ENCODE measurements at regions not wholly inside any gene's neighbourhood (a gene's known extent, or its start where the extent isn't known, plus 50 kb on each side); places are given as distances from the start of the nearest gene placed in this dataset.
"Not testable (repeated sequence)": the region's sequence is repeated elsewhere in the genome, so short reads cannot be mapped to it uniquely, and the experiment has no call there.

GRCh38 chr10:108560488-108560887, 1362.8 kb downstream of the XPNPEP1 start:
- POLR2A ChIA-PET: no interaction called here

GRCh38 chr10:108556186-108556585, 1367.1 kb downstream of the XPNPEP1 start:
- POLR2A ChIA-PET: no interaction called here
- TF ChIP-seq PKNOX1 (IDR thresholded peaks at IDR 0.05) (no peak), HDGF (IDR thresholded peaks at IDR 0.05; ENCODE audit: borderline replicate concordance) (no peak), FOXM1 (IDR thresholded peaks at IDR 0.05; ENCODE audit: borderline replicate concordance) (no peak), LEF1 (IDR thresholded peaks at IDR 0.05; ENCODE audit: borderline replicate concordance) (no peak), ZNF384 (IDR thresholded peaks at IDR 0.05) (no peak), NFRKB (IDR thresholded peaks at IDR 0.05) (no peak), FOXA1 (IDR thresholded peaks at IDR 0.05) (no peak), L3MBTL2 (conservative IDR thresholded peaks at IDR 0.05) (no peak), TARDBP (IDR thresholded peaks at IDR 0.05) (no peak)
- no peak for DNase-seq (ENCODE audit: extremely low spot score)
- CTCF ChIA-PET: no interaction called here

More at GRCh38 chr10:108560488-108560887, 1362.8 kb downstream of the XPNPEP1 start:
- CTCF ChIA-PET: no interaction called here
- TF ChIP-seq FOXM1 (IDR thresholded peaks at IDR 0.05; ENCODE audit: borderline replicate concordance) (no peak), CTBP1 (IDR thresholded peaks at IDR 0.05; ENCODE audit: borderline replicate concordance) (no peak), BHLHE40 (IDR thresholded peaks at IDR 0.05; ENCODE audit: borderline replicate concordance) (no peak), FOXA1 (IDR thresholded peaks at IDR 0.05) (no peak)
- DNase-seq (ENCODE audit: extremely low spot score): no peak

GRCh38 chr10:108545921-108546320, 1377.4 kb downstream of the XPNPEP1 start:
- DNase-seq (ENCODE audit: extremely low spot score): no peak
- CTCF ChIA-PET: interaction anchor here (0.7 kb wide), 1 partner anchor 337 kb away, joined by 3 read pairs; no protein-coding TSS in a partner anchor

GRCh38 chr10:108544500-108545120, 1378.7 kb downstream of the XPNPEP1 start:
- CTCF ChIA-PET: interaction anchor here (0.6 to 0.7 kb wide), 2 partner anchors 34 to 399 kb away, joined by 3 to 4 read pairs; no protein-coding TSS in a partner anchor
- TF ChIP-seq NFRKB (IDR thresholded peaks at IDR 0.05) (no peak), L3MBTL2 (conservative IDR thresholded peaks at IDR 0.05) (no peak), BHLHE40 (IDR thresholded peaks at IDR 0.05; ENCODE audit: borderline replicate concordance) (no peak), FOXA1 (IDR thresholded peaks at IDR 0.05) (no peak), SP1 (IDR thresholded peaks at IDR 0.05) (no peak), LEF1 (IDR thresholded peaks at IDR 0.05; ENCODE audit: borderline replicate concordance) (no peak), CTBP1 (IDR thresholded peaks at IDR 0.05; ENCODE audit: borderline replicate concordance) (no peak)
- POLR2A ChIA-PET: no interaction called here
- DNase-seq (ENCODE audit: extremely low spot score): peak; percentile 30

More at GRCh38 chr10:108545921-108546320, 1377.4 kb downstream of the XPNPEP1 start:
- TF ChIP-seq FOXM1 (IDR thresholded peaks at IDR 0.05; ENCODE audit: borderline replicate concordance) (no peak), ELF4 (IDR thresholded peaks at IDR 0.05) (no peak), SP1 (IDR thresholded peaks at IDR 0.05) (no peak), CTBP1 (IDR thresholded peaks at IDR 0.05; ENCODE audit: borderline replicate concordance) (no peak), ZNF384 (IDR thresholded peaks at IDR 0.05) (no peak), ARNT (IDR thresholded peaks at IDR 0.05) (no peak), L3MBTL2 (conservative IDR thresholded peaks at IDR 0.05) (no peak), LEF1 (IDR thresholded peaks at IDR 0.05; ENCODE audit: borderline replicate concordance) (no peak), FOXK2 (IDR thresholded peaks at IDR 0.05) (no peak), PKNOX1 (IDR thresholded peaks at IDR 0.05) (no peak), NFRKB (IDR thresholded peaks at IDR 0.05) (no peak), BHLHE40 (IDR thresholded peaks at IDR 0.05; ENCODE audit: borderline replicate concordance) (no peak), SUZ12 (IDR thresholded peaks at IDR 0.05) (no peak), FOXA1 (IDR thresholded peaks at IDR 0.05) (no peak), HDGF (IDR thresholded peaks at IDR 0.05; ENCODE audit: borderline replicate concordance) (no peak), TARDBP (IDR thresholded peaks at IDR 0.05) (no peak)
- POLR2A ChIA-PET: no interaction called here

GRCh38 chr10:108533551-108533950, 1369.0 kb upstream of the SORCS1 start:
- CTCF ChIA-PET; DNase-seq (ENCODE audit: extremely low spot score); POLR2A ChIA-PET: not testable (repeated sequence)

GRCh38 chr10:108523016-108523800, 1358.7 kb upstream of the SORCS1 start:
- no peak for DNase-seq (ENCODE audit: extremely low spot score)
- TF ChIP-seq LEF1 (IDR thresholded peaks at IDR 0.05; ENCODE audit: borderline replicate concordance): no peak
- TF ChIP-seq NFRKB (IDR thresholded peaks at IDR 0.05): no peak
- TF ChIP-seq ARNT (IDR thresholded peaks at IDR 0.05): no peak
- no peak for TF ChIP-seq FOXM1 (IDR thresholded peaks at IDR 0.05; ENCODE audit: borderline replicate concordance)
- TF ChIP-seq FOXA1 (IDR thresholded peaks at IDR 0.05): no peak
- TF ChIP-seq ELF4 (IDR thresholded peaks at IDR 0.05): no peak
- no peak for TF ChIP-seq L3MBTL2 (conservative IDR thresholded peaks at IDR 0.05)
- no peak for TF ChIP-seq SP1 (IDR thresholded peaks at IDR 0.05)
- TF ChIP-seq FOXK2 (IDR thresholded peaks at IDR 0.05): no peak
- TF ChIP-seq TARDBP (IDR thresholded peaks at IDR 0.05): no peak
- TF ChIP-seq BHLHE40 (IDR thresholded peaks at IDR 0.05; ENCODE audit: borderline replicate concordance): no peak
- no peak for TF ChIP-seq ZNF384 (IDR thresholded peaks at IDR 0.05)
- TF ChIP-seq SUZ12 (IDR thresholded peaks at IDR 0.05): no peak
- TF ChIP-seq HDGF (IDR thresholded peaks at IDR 0.05; ENCODE audit: borderline replicate concordance): no peak
- TF ChIP-seq CTBP1 (IDR thresholded peaks at IDR 0.05; ENCODE audit: borderline replicate concordance): no peak
- no peak for TF ChIP-seq PKNOX1 (IDR thresholded peaks at IDR 0.05)
- ChIA-PET POLR2A (no interaction called here), CTCF (no interaction called here)

All from HEK293T (cell line).